SU-DHL-6 (cell line): ENCODE measurements at regions not wholly inside any gene's neighbourhood (a gene's known extent, or its start where the extent isn't known, plus 50 kb on each side); places are given as distances from the start of the nearest gene placed in this dataset.

Experiments
- H2AFZ ChIP-seq: fragments of 200-600 bp; sonication (generic); 2 replicates; pipeline ENCODE4 v1.6.1; 2014; ENCODE audit warnings: low read depth, mild to moderate bottlenecking, moderate library complexity, mixed read lengths, antibody characterized with exemption, low read length; ENCODE audit not compliant: severe bottlenecking
- H3F3A ChIP-seq: fragments of 200-600 bp; shearing (Covaris generic); 2 replicates; pipeline ENCODE4 v1.6.0; 2016; ENCODE audit warnings: antibody characterized with exemption, mild to moderate bottlenecking; ENCODE audit not compliant: insufficient read depth
- H3K27ac ChIP-seq: fragments of 200-600 bp; sonication (generic); 2 replicates; pipeline ENCODE4 v1.5.1; 2016; ENCODE audit warnings: low read depth, mild to moderate bottlenecking, low read length, moderate library complexity, mixed read lengths
- H3K27me3 ChIP-seq: fragments of 200-600 bp; sonication (generic), shearing (Covaris generic); 2 replicates; pipeline ENCODE4 v1.6.0; 2014; ENCODE audit warnings: mild to moderate bottlenecking, low read length
- H3K36me3 ChIP-seq: fragments of 200-600 bp; sonication (generic); 2 replicates; pipeline ENCODE4 v1.6.1; 2014; ENCODE audit warnings: mild to moderate bottlenecking, low read length, mixed read lengths
- H3K4me2 ChIP-seq: fragments of 300-600, 200-600 bp; shearing (Covaris generic), sonication (generic); 2 replicates; pipeline ENCODE4 v1.6.0; 2014; ENCODE audit warnings: low read length, low read depth, mild to moderate bottlenecking; ENCODE audit not compliant: poor library complexity, severe bottlenecking
- H3K4me3 ChIP-seq: fragments of 200-600 bp; sonication (generic); 2 replicates; pipeline ENCODE4 v1.5.1; 2014; ENCODE audit warnings: antibody characterized with exemption, low read length, mild to moderate bottlenecking, mixed read lengths; ENCODE audit not compliant: insufficient read depth, poor library complexity, severe bottlenecking
- H3K79me2 ChIP-seq: fragments of 200-600 bp; sonication (generic); 2 replicates; pipeline ENCODE4 v1.6.1; 2014; ENCODE audit warnings: mild to moderate bottlenecking, low read length, moderate library complexity; ENCODE audit not compliant: insufficient read depth
- H3K9ac ChIP-seq: fragments of 200-600 bp; sonication (generic); 2 replicates; pipeline ENCODE4 v1.7.0; 2014; ENCODE audit warnings: mild to moderate bottlenecking, low read length
- H3K9me2 ChIP-seq: fragments of 200-600 bp; sonication (generic); replicated peaks from 2 replicates; pipeline ENCODE4 v1.6.1; 2014; ENCODE audit warnings: low read length; ENCODE audit not compliant: insufficient read depth
- H3K9me3 ChIP-seq: fragments of 200-600 bp; sonication (generic); 2 replicates; pipeline ENCODE4 v1.6.1; 2014; ENCODE audit warnings: low read length, mixed read lengths; ENCODE audit not compliant: insufficient read depth
- H4K20me1 ChIP-seq: fragments of 200-600 bp; sonication (generic); 2 replicates; pipeline ENCODE4 v1.6.1; 2014; ENCODE audit warnings: low read depth, mild to moderate bottlenecking, antibody characterized with exemption, low read length, moderate library complexity, mixed read lengths
- CTCF ChIP-seq: fragments of 200-600 bp; sonication (generic); IDR thresholded peaks from one replicate; pipeline ENCODE4 v1.5.1; 2017; ENCODE audit warnings: antibody characterized with exemption, mild to moderate bottlenecking, low read length, moderate library complexity; ENCODE audit not compliant: insufficient read depth, poor library complexity, severe bottlenecking
- EZH2phosphoT487 ChIP-seq: fragments of 200-600 bp; sonication (generic), shearing (Covaris generic); conservative IDR thresholded peaks from 2 replicates; pipeline ENCODE4 v1.6.1; 2018; ENCODE audit warnings: mild to moderate bottlenecking, antibody characterized with exemption, low read length, moderate library complexity, mixed read lengths

DNA sequence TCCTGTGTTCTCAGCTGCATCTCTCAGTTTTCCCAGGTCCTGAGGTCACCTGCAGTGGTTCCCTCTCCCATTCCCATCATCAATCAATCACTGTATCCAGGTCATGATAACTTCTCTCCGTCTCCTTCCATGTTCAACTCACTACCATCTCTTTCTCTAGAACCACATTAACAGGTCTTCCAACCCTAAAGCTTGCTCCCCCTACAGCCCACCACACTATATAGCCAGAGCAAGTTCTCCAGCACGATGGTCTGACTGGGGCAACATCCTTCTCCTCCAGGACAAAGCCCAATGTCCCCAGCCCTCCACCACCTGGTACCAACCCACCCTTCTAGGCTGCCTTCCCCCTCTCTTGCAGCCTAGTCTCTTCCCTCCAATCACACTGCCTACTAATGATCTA, 241.6 kb downstream of the CDK5RAP2 start:
- H3K79me2 ChIP-seq = no peaks in the 10 kb centered on the region
- no peak overlapping the region for H3K27ac ChIP-seq
- no peaks in the 10 kb centered on the region for H3K9me2 ChIP-seq
- no peaks in the 10 kb centered on the region for H4K20me1 ChIP-seq
- H3K27me3 ChIP-seq = no peaks in the 10 kb centered on the region
- H3K4me3 ChIP-seq = no peak overlapping the region
- H3K9ac ChIP-seq = no peak overlapping the region
- TF ChIP-seq EZH2phosphoT487 = no peak
- TF ChIP-seq CTCF = no peak
- H3F3A ChIP-seq = no peaks in the 10 kb centered on the region
- H3K36me3 ChIP-seq = no peaks in the 10 kb centered on the region
- no peaks in the 10 kb centered on the region for H3K9me3 ChIP-seq
- H3K4me2 ChIP-seq = no peak overlapping the region
- no peak overlapping the region for H2AFZ ChIP-seq

DNA sequence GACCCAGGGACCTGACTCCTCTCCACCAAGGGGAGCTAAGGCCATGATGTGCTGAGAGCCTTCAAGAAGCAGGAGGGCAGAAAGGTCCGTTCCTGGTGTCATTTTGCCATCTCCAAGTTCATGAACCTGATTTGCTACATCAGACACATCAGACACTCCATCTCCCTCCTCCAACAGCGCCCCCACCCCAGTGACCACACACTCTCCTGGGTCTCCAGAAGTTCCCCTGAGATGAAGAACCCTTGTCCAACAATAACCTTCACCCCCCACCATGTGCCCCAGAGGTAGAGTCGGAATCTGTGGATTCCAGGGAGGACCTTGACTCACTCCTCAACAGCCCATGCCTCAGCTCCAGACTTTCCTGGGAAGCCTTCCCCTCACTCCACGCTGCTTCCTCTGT, 242.8 kb downstream of the CDK5RAP2 start:
- H3K4me3 ChIP-seq = no peak overlapping the region
- no peak overlapping the region for H3K4me2 ChIP-seq
- H4K20me1 ChIP-seq = no peaks in the 10 kb centered on the region
- no peaks in the 10 kb centered on the region for H3K79me2 ChIP-seq
- TF ChIP-seq EZH2phosphoT487 (no peak), CTCF (no peak)
- H3K9ac ChIP-seq = no peak overlapping the region
- no peaks in the 10 kb centered on the region for H3F3A ChIP-seq
- no peak overlapping the region for H3K27ac ChIP-seq
- no peak overlapping the region for H2AFZ ChIP-seq
- no peaks in the 10 kb centered on the region for H3K9me2 ChIP-seq
- H3K9me3 ChIP-seq = no peaks in the 10 kb centered on the region
- H3K36me3 ChIP-seq = no peaks in the 10 kb centered on the region
- no peaks in the 10 kb centered on the region for H3K27me3 ChIP-seq

DNA sequence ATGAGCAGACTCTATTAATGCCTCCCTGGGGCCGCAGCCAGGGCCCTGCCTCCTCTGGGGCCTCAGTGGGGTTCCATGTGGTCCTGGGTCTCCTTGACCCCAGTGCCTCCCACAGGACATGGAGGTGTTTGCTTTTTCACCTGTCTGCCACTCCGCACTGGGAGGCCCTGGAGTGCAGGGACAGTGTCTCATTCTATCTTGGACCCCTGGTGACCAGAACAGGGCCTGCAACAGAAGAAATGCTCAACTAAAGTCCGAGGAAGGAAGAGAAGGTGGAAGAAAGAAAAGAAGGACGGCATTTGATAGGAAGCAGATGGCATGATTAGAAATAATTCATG, 243.2 kb downstream of the CDK5RAP2 start:
- no peak overlapping the region for H3K4me2 ChIP-seq
- H3K36me3 ChIP-seq = no peaks in the 10 kb centered on the region
- H4K20me1 ChIP-seq = no peaks in the 10 kb centered on the region
- TF ChIP-seq CTCF (no peak), EZH2phosphoT487 (no peak)
- H3K79me2 ChIP-seq = no peaks in the 10 kb centered on the region
- no peak overlapping the region for H3K9ac ChIP-seq
- H3K27me3 ChIP-seq = no peaks in the 10 kb centered on the region
- H3K4me3 ChIP-seq = no peak overlapping the region
- no peak overlapping the region for H2AFZ ChIP-seq
- H3K9me3 ChIP-seq = no peaks in the 10 kb centered on the region
- no peaks in the 10 kb centered on the region for H3F3A ChIP-seq
- H3K27ac ChIP-seq = no peak overlapping the region
- H3K9me2 ChIP-seq = no peaks in the 10 kb centered on the region
